Lung microvascular endothelial cell (primary cell): ENCODE measurements at regions not wholly inside any gene's neighbourhood (a gene's known extent, or its start where the extent isn't known, plus 50 kb on each side); places are given as distances from the start of the nearest gene placed in this dataset.
"Not testable (repeated sequence)": the region's sequence is repeated elsewhere in the genome, so short reads cannot be mapped to it uniquely, and the experiment has no call there.

Experiments
- DNase-seq, 2 donors: peaks; one replicate each; pipeline versions ENCODE4 v3.0.0 to v3.0.0-alpha.2; 2010; ENCODE audit warnings: low read depth in 2 of 2

GRCh38 chr5:71771191-71771590 lies 52.1 kb downstream of the CARTPT start:
- no peak for DNase-seq

DNA sequence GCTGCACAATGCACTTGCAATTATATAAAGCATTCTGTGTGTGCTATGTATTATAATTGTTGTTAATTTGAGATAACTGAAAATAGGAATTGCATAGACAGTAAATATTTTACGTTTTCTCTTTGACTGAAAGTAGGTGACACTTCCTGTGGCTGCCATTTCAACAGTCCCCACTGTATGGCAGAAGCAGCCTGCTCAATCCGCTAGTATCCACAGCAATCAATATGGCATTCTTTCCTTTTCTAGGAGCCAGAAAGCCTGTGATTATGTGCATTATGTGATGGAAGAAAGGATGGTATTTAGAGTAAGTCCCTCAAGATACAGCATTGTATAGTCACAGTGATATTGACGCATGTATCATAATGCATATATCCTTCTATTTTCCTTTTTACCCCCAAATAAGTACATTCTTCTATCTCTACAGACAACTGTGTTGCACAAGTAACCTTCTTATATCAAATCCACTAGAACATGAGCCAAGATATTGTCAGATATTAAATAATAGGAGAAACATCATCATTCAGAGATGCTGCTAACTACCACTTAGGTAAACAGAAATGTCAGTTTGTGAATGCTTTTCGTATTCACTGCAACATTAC lies 59.7 kb downstream of the CARTPT start:
- peak; percentile 46 to 66 for DNase-seq

DNA sequence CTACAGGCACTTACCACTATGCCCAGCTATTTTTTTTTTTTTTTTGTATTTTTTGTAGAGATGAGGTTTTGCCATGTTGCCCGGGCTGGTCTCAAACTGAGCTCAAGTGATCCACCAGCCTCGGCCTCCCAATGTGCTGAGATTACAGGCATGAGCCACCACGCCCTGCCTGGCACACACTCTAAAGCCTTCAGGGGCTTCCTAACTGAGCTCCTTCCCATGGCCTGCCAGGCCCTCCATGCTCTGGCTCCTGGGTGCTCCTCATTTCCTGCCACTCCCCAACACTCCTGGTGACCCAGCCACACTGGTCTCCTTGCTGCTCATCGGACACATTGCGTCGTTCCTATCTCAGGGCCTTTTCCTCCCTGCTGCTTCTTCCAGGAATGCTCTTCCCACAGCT lies 61.5 kb downstream of the CARTPT start:
- no peak for DNase-seq

GRCh38 chr5:71782393-71782770 lies 63.3 kb downstream of the CARTPT start:
- peak in 1 of 2 donors; percentile 15 for DNase-seq

GRCh38 chr5:71782771-71783770 lies 64.0 kb downstream of the CARTPT start:
- peak; percentile 54 to 76 for DNase-seq

DNA sequence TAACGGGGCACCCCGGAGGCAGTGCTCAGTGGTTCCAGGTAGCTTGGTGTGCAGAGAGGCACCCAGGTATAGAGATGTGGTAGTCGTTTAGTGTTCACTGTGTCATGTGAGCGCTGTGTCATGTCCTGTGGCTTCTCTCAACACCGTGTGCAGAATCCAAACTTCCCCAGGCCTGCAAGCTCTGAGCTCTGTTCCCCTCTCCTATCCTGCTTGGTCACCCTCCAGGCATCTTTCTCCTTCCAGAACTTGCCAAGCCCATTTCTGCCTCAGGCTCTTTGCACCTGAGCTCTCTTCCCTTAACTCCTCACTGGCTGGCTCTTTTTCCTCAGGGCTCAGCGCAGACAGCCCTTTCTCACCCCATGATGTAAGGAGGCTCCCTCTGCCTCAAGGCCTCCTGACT lies 64.8 kb downstream of the CARTPT start:
- no peak for DNase-seq

- no peak for DNase-seq
These were observed 67.4 kb downstream of the CARTPT start for GRCh38 chr5:71786337-71787055.

GRCh38 chr5:71788794-71789193 lies 69.7 kb downstream of the CARTPT start:
- no peak for DNase-seq

DNA sequence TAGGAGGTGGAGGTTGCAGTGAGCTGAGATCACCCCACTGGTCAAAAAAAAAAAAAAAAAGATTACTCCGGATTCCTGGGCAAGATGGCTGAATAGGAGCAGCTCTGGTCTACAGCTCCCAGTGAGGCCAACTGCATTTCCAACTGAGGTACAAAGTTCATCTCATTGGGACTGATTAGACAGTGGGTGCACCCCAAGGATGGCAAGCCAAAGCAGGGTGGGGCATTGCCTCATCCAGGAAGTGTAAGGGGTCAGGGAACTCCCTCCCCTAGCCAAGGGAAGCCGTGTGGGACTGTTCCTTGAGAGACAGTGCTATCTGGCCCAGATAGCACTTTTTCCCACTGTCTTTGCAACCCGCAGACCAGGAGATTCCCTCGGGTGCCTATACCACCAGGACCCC lies 70.7 kb downstream of the CARTPT start:
- DNase-seq = no peak

DNA sequence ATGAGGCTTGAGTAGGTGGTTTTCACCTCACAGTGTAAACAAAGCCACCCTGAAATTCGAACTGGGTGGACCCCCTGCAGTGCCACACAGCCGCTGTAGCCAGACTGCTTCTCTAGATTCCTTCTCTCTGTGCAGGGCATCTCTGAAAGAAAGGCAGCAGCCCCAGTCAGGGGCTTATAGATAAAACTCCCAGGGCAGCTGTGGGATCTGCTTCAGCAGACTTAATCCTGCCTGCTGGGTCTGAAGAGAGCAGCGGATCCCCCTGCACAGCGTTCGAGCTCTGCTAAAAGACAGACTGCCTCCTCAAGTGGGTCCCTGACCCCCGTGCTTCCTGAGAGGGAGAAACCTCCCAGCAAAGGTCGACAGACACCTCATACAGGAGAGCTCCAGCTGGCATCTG lies 71.4 kb downstream of the CARTPT start:
- no peak for DNase-seq

DNA sequence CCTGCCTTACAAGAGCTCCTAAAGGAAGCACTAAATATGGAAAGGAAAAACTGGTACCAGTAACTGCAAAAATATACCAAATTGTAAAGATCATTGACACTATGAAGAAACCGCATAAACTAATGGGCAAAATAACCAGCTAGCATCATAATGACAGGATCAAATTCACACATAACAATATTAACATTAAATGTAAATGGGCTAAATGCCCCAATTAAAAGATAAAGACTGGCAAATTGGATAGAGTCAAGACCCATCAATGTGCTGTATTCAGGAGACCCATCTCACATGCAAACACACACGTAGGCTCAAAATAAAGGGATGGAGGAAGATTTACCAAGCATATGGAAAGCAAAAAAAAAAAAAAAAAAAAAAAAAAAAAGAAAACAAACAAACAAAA lies 73.0 kb downstream of the CARTPT start:
- not testable (repeated sequence) for DNase-seq

DNA sequence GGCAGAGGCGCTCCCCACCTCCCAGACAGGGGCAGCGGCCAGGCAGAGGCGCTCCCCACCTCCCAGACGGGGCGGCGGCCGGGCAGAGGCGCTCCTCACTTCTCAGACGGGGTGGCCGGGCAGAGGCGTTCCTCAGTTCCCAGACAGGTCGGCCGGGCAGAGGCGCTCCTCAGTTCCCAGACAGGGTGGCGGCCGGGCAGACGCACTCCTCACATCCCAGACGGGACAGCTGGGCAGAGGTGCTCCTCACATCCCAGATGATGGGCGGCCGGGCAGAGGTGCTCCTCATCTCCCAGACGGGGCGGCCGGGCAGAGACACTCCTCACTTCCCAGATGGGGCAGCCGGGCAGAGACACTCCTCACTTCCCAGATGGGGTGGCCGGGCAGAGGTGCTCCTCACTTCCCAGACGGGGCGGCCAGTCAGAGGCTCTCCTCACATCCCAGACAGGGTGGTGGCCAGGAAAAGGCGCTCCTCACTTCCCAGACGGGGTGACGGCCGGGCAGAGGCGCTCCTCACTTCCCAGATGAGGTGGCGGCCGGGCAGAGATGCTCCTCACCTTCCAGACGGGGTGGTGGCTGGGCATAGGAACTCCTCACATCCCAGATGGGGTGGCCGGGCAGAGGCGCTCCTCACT lies 75.1 kb downstream of the CARTPT start:
- no peak for DNase-seq

DNA sequence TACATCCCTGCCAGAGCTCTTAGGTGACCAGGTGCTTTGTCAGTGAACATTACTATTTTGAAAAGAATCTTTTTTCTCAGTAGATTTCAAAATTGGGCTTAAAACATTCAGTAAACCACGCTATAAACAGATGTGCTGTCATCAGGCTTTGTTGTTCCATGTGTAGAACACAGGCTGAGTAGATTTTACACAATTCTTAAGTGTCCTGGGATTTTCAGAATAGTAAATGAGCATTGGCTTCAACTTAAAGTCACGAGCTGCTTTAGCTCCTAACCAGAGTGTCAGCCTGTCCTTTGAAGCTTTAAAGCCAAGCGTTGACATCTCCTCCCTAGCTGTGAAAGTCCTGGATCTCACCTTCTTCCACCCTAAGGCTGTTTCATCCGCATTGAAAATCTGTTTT lies 83.6 kb downstream of the CARTPT start:
- no peak for DNase-seq

DNA sequence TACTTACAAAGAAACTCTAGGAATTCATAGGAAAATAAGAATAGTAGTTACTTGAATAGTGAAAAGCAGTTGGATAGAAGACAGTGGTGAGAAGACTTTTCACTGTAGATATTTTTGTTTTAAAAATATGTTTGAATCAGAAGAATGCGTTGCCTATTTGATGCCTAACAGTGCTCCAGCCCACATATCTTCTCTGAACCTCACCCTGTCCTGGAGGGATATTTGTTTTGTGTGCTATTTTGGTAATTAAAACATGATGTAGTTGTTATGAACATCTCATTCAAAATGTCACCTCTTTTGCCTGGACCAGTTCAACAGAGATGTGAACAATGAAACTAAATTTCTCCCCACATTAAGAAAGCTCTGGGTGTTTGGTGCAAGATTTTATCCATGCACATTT lies 87.6 kb downstream of the CARTPT start:
- DNase-seq = no peak

- no peak for DNase-seq
These were observed 88.8 kb downstream of the CARTPT start for GRCh38 chr5:71807909-71808308.

GRCh38 chr5:71809446-71809845 lies 90.4 kb downstream of the CARTPT start:
- no peak for DNase-seq

- no peak for DNase-seq
These were observed 90.9 kb downstream of the CARTPT start for GRCh38 chr5:71810023-71810422.

GRCh38 chr5:71810471-71811195 lies 91.6 kb downstream of the CARTPT start:
- no peak for DNase-seq

DNA sequence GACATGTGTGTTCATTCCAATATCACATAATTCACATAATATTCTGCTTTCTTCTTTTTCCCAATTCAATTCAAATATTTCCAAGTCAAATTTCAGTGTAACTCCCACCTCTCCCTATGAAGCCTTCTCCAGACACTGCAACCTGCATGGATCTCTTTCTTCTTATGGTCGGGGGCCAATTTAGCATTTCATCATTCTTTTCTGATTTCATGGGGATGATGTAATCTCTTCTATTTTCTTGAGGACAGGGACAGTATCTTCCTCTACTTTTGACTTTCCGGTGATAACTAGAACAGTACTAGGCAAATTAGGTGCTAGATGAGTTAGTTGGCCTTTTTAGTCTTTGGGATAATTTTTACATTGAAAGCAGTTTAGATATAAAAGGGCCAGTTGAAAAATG lies 92.7 kb downstream of the CARTPT start:
- no peak for DNase-seq

DNA sequence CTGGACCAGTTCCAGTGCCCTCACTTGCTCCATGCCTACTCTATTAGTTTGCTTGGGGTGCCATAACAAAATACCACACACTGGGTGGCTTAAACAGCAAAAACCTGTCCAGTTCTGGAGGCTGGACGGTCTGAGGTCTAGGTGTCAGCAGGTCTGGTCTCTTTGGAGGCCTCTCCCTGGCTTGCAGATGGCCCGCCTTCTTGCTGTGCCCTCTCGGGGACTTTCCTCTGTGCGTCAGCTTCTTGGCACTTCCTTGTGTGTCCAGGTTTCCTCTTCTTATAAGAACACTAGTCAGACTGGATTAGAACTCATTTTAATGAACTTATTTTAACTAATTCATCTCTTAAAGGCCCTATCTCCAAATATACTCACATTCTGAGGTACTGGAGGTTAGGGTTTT lies 97.2 kb downstream of the CARTPT start:
- peak in 1 of 2 donors; percentile 60 for DNase-seq

GRCh38 chr5:71817891-71818290 lies 98.8 kb downstream of the CARTPT start:
- no peak for DNase-seq
